HG03060 (cell line): ENCODE measurements at regions not wholly inside any gene's neighbourhood (a gene's known extent, or its start where the extent isn't known, plus 50 kb on each side); places are given as distances from the start of the nearest gene placed in this dataset.

Experiments used
- ATAC-seq: cut with Tn5 transposase; IDR thresholded peaks from one replicate; pipeline ENCODE4 v1.9.1; 2021; ENCODE audit warnings: low read depth, moderate number of reproducible peaks; ENCODE audit not compliant: unreplicated experiment

- ATAC-seq, result no peak
These were observed 58.5 kb downstream of the PSMG1 start for GRCh38 chr21:39124681-39125251.

DNA sequence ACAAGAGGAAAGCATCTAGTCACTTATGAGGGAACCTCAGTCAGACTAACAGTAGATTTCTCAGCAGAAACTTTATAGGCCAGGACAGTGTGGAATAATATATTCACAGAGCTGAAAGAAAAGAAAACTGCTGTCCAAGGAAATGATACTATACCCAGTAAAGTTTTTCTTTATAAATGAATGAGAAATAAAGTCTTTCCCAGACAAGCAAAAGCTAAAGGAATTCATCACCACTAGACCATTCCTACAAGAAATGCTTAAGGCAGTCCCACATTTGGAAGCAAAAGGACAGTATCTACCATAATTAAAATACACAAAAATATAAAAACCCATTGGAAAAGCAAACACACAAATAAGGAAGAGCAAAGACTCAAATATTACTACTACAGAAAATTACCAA is 59.9 kb downstream of the PSMG1 start:
- no peak for ATAC-seq

DNA sequence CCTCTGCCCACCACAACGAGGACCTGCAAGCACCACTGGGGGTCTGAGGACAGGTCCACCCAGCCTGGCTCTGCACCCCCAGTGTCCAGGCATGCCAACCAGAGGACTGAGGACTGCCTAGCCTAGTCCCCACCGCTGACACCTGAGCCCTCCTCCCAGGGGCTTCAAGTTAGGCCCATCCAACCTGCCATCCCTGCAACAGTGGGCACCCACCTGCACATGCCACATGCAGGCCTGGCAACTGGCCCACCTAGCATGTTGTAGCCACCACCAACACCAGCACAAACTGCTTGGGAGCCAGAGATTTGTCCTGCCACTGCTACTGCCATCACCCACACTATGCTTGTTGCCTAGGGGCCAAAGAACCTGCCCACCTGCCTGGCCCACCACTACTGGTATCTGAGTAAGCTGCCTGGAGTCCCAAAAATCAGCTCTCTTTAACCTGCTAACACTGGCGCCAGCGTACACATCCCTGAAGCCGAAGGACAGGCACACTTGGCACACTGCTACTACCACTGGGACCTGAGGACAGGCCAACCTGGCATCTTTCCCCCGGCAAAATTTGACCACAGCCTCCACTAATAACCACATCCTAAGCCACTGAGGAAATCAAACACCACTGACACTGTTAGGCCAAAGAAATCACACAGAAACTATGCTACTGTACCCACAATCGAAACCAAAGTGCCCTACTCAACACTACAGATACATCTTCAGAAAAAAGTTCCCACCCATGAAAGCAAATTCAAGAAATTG is 61.5 kb downstream of the PSMG1 start:
- no peak for ATAC-seq

DNA sequence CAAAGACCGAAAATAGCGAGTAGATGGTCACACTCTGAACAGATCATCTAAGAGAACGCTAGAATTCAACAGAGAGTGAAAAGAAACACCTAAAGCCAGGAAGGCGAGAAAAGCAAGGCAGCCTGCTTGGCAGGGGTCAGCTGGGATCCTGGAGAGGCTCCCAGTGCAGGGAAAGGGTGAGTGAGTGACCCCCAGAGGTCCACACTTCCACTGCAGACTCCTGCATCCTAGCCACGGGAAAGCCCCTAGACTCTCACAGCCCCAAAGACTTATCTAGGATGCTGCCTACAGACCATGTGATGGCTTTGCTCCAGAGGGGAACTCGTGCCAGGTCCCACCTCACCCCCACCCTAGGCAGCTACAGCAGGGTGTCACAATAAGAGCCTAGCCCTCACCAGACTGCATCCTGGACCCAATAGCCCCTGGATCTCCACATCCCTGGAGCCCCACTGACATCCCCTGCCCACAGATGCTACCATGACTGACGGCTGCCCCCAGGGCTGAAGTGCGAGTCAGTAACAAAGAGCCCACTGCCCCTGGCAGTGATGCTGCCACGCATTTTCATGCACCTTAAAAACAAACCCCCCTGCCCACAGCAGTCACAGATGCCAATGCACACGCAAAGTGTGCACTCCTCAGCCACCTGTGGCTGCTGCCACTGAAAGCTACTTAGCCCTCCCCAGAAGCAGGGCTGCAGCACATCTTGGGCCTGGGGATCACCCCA is 62.2 kb downstream of the PSMG1 start:
- ATAC-seq, result no peak

DNA sequence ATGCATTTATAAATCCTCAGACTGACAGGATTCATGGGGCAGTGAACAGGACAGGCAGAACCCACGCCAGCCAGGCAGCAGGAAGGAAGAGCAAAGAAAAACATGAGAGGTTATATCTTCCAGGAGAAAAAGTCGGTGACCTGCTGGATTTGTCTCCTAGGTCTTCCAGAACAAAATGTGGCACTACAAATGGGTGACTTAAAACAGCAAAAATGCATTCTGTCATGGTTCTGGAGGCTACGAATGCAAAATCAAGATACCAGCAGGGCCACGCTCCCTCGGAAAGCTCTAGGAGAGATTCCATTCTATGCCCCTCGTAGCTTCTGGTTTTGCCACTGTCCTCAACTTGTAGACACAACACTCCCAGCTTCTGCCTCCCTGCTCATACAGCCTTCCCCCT is 63.4 kb downstream of the PSMG1 start:
- no peak for ATAC-seq

- no peak for ATAC-seq
These were observed 64.5 kb downstream of the PSMG1 start for GRCh38 chr21:39118604-39119215.

GRCh38 chr21:39118061-39118460 is 65.2 kb downstream of the PSMG1 start:
- ATAC-seq, result no peak

- ATAC-seq, result no peak
These were observed 65.7 kb downstream of the PSMG1 start for GRCh38 chr21:39117440-39117970.

DNA sequence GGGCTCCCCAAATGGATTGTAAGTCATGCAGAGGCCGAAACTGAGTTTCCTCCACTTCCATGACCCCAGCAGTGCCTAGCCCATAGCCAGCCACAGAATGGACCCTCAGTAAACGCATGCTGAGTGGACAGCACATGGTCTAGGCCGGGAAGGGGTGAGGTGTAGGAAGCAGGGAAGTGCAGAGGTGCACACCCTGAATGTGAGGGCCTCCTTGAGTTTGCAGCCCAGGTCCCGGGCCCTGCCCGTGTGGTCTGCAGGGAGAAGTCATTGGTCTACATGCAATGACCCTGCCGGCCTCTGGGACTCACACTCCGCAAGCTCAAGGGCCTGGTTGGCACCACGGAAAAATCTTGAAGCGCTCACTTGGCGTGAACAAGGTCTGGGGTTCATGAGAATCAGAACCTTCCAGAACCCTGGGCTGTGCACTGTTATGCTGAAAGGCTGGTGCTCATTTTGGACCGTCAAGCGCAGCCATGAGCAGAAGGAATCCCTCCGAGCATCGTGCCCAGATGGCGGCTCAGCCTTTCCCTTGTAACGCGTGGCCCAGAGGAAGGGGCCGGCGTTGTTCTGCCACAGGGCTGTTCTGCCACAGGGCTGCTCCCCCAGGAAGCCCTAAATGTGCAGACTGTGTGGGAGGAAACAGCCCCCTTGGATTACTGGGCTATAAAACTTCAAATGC is 66.4 kb downstream of the PSMG1 start:
- ATAC-seq, result no peak

GRCh38 chr21:39115576-39116235 is 67.5 kb downstream of the PSMG1 start:
- no peak for ATAC-seq

DNA sequence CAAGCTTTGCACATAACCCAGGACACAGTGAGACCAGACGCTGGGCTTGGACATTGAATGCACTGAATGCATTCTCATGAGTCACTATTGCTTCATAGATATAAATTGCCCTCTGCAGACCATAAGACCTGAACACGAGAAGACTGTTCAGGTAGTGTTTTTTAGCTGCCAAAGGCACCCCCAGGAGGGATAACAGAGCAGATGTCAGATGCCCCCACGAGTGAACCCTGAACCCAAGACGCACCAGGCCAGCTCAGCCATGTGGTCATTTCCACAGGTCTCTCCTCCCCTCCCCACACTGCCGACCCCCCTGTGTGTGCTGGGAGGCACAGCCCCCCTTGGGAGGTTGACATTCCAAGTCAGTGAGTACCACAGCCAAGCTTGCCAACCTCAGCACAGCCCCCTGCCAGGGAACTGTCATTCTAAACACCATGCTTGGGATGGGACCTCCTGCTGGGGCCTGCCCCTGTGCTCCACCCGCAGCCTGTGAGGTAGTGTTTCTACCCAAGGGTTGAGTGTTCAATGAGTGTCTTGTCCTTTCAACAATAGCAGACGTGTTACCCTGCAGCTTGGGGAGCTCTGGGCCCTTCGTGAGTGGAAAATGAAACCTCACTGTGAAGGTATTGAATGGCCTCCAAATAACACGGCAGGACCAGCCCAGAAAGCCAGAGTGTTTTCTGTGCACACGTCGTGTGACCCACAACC is 68.2 kb downstream of the PSMG1 start:
- ATAC-seq, result no peak

DNA sequence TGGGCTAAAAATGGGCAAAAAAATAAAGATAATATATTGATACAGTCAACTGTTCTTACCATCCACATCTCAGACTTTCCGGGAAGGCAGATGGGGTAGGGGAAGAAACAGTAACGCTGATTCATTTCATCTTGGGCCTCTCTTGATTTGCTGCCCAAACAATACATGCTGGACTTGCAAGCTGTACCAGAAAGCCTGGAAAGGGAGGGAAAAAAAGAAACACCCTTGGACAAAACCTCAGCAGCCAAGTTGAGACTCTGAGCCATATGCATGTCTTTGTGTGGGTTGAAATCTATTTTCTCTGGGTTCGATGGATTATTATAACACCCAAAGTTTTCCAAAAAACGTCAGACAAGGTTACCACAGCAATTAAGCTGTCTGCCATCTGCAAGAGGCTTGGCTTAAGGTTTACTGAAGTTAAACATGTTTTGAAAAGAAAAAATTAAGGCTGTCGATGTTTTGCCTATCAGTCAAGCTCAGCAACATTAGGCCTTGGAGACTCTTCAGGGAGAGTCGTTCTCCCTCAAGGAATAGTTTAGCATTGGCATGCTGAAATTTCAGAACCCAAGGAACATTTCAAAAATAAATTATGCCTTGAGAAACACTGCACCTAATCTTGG is 71.2 kb downstream of the PSMG1 start:
- no peak for ATAC-seq

- no peak for ATAC-seq
These were observed 72.8 kb downstream of the PSMG1 start for GRCh38 chr21:39110431-39110830.

DNA sequence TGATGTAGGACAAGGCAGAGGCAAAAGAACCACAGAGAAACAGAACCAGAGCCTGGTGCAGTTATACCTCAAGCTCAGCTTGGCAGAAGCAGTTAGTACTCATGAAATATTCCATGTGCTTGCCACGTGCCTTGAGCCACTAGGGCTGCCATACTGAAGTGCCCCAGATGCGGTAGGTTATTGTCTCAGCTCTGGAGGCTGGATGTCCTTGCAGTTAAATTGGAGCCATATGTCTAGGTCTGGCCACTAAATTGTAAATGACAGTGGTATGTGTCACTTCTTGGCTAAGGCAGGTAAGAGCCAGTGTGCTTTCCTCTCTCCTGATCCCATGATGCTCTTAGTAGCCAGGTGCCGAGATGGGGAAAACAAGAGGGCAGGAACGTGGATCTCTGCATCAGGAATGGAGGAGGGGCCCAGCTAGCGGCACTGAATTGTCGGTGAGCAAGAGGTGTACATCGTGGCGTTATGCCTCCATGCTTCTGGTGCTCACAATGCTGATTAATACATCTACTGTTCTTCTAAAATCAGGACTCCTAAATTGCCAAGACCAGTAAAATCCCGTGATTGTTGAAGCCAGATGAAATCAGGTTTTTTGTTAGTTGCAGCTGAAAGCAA is 73.5 kb downstream of the PSMG1 start:
- ATAC-seq, result no peak

- no peak for ATAC-seq
These were observed 74.1 kb downstream of the PSMG1 start for GRCh38 chr21:39109163-39109530.

GRCh38 chr21:39108291-39109162 is 74.7 kb downstream of the PSMG1 start:
- no peak for ATAC-seq

DNA sequence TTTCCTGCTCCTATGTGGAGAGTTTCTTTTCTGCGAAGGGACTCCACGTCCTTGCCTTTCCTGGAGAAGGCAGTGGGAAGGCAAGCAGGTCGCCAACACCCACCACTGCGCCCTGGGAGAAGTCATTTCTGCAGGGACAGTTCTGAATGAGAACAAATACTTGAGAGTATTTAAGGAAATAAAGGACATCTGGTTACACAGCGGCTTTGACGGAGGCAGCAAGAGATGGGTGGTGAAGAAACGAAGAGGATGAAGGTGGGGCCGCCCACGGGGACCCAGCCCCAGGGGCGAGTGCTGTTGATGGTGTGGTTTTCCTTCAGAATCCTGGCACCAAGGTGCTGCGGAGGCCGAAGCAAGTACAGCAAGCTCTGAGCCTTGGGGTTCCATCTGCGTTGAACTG is 75.5 kb downstream of the PSMG1 start:
- ATAC-seq, result no peak
